Keratinocyte (primary cell): ENCODE measurements at regions not wholly inside any gene's neighbourhood (a gene's known extent, or its start where the extent isn't known, plus 50 kb on each side); places are given as distances from the start of the nearest gene placed in this dataset.

Experiments
- DNase-seq: peaks from one replicate; pipeline ENCODE4 v3.0.0-alpha.2; 2011; ENCODE audit warnings: low read depth, missing footprints, low spot score
- FAIRE-seq: peaks from 2 replicates; lab custom pipeline; 2011; peaks lifted over from hg19 to GRCh38; lab: Jason Lieb, UNC
- H2AFZ ChIP-seq: 2 replicates; pipeline ENCODE4 v1.6.0; 2012; ENCODE audit warnings: low read length, control low read depth, inconsistent platforms; ENCODE audit not compliant: control insufficient read depth
- H3K27ac ChIP-seq: 2 replicates; pipeline ENCODE4 v1.5.1; 2011; ENCODE audit warnings: low read length; ENCODE audit not compliant: control insufficient read depth, insufficient read depth
- H3K27me3 ChIP-seq: 3 replicates; pipeline ENCODE4 v1.6.0; 2011; ENCODE audit warnings: low read length; ENCODE audit not compliant: control insufficient read depth, insufficient read depth; ENCODE audit errors: extremely low read depth
- H3K36me3 ChIP-seq, 2 experiments: 2 replicates in 1 of 2; 3 replicates in 1 of 2; pipeline ENCODE4 v1.5.1; 2011; ENCODE audit warnings: low read length in 2 of 2, mild to moderate bottlenecking in 1 of 2; ENCODE audit not compliant: control insufficient read depth in 2 of 2, insufficient read depth in 2 of 2; ENCODE audit errors: extremely low read depth in 1 of 2
- H3K4me1 ChIP-seq: 3 replicates; pipeline ENCODE4 v1.5.1; 2011; ENCODE audit warnings: low read length; ENCODE audit not compliant: control insufficient read depth, insufficient read depth; ENCODE audit errors: extremely low read depth
- H3K4me2 ChIP-seq: 3 replicates; pipeline ENCODE4 v1.6.0; 2011; ENCODE audit warnings: low read depth, low read length; ENCODE audit not compliant: control insufficient read depth, insufficient read depth; ENCODE audit errors: extremely low read depth
- H3K4me3 ChIP-seq, 3 experiments: fragments of 200-600 bp in 1 of 3; sonication (generic) in 1 of 3; 2 replicates in 2 of 3; 3 replicates in 1 of 3; pipeline ENCODE4 v1.5.1; 2011 to 2016; ENCODE audit warnings: low read length in 3 of 3, mild to moderate bottlenecking in 3 of 3, control low read depth in 2 of 3, inconsistent platforms in 1 of 3, low read depth in 1 of 3, mixed read lengths in 1 of 3, mixed run types in 1 of 3, moderate library complexity in 1 of 3; ENCODE audit not compliant: control insufficient read depth in 2 of 3, insufficient read depth in 2 of 3; ENCODE audit errors: extremely low read depth in 1 of 3
- H3K79me2 ChIP-seq: 2 replicates; pipeline ENCODE4 v1.6.0; 2012; ENCODE audit warnings: low read length; ENCODE audit not compliant: control insufficient read depth, insufficient read depth
- H3K9ac ChIP-seq: 3 replicates; pipeline ENCODE4 v1.6.0; 2011; ENCODE audit warnings: low read length; ENCODE audit not compliant: control insufficient read depth, insufficient read depth; ENCODE audit errors: extremely low read depth
- H3K9me1 ChIP-seq: 3 replicates; pipeline ENCODE4 v1.6.0; 2011; ENCODE audit warnings: low read length; ENCODE audit not compliant: control insufficient read depth, insufficient read depth; ENCODE audit errors: extremely low read depth
- H3K9me3 ChIP-seq: 2 replicates; pipeline ENCODE4 v1.5.1; 2012; ENCODE audit warnings: low read depth, low read length; ENCODE audit not compliant: control insufficient read depth
- H4K20me1 ChIP-seq: 3 replicates; pipeline ENCODE4 v1.6.0; 2011; ENCODE audit warnings: low read length; ENCODE audit not compliant: control insufficient read depth, insufficient read depth; ENCODE audit errors: extremely low read depth
- CTCF ChIP-seq, 3 experiments: IDR thresholded peaks in 1 of 3; conservative IDR thresholded peaks in 1 of 3; optimal IDR thresholded peaks in 1 of 3; 2 replicates in 2 of 3; 3 replicates in 1 of 3; pipeline versions ENCODE3 to v1.5.1; 2011; ENCODE audit warnings: low read length in 3 of 3, mild to moderate bottlenecking in 3 of 3, moderate library complexity in 2 of 3, control low read depth in 1 of 3, inconsistent platforms in 1 of 3; ENCODE audit not compliant: insufficient read depth in 2 of 3; ENCODE audit errors: extremely low read depth in 1 of 3
- EZH2 ChIP-seq: IDR thresholded peaks from one replicate; pipeline ENCODE4 v1.6.1; 2012; ENCODE audit warnings: inconsistent platforms, mild to moderate bottlenecking, low read length, moderate library complexity
- dilution Hi-C: fragments of 300-500 bp; cut with MboI; formaldehyde crosslinking; loops from one replicate; pipeline ENCODE4 v1.7.0; 2020; ENCODE audit warnings: low sequenced_read_pairs; ENCODE audit not compliant: extremely low pct_ligation_motif_present

GRCh38 chr1:112788054-112788453 is 72.9 kb upstream of the PPM1J start:
- FAIRE-seq = no peak
- H3K9me1 ChIP-seq = no peaks in the 10 kb centered on the region
- no peaks in the 10 kb centered on the region for H3K9me3 ChIP-seq
- H4K20me1 ChIP-seq = no peaks in the 10 kb centered on the region
- no peak overlapping the region for H3K27ac ChIP-seq
- no peak overlapping the region for H3K4me3 ChIP-seq
- H3K36me3 ChIP-seq = no peaks in the 10 kb centered on the region
- no peak for DNase-seq
- peaks cover 2% of the 10 kb centered on the region for H3K4me1 ChIP-seq
- no peak overlapping the region for H2AFZ ChIP-seq
- TF ChIP-seq EZH2 (no peak), CTCF (optimal IDR thresholded peaks at IDR 0.05 in 1 of 3, IDR thresholded peaks at IDR 0.05 in 1 of 3, conservative IDR thresholded peaks at IDR 0.05 in 1 of 3; ENCODE audit: extremely low read depth in 1 of 3, insufficient read depth in 2 of 3, low read length in 3 of 3) (no peak)
- H3K9ac ChIP-seq = no peak overlapping the region
- no peak overlapping the region for H3K4me2 ChIP-seq
- dilution Hi-C loops = no loop called here
- H3K79me2 ChIP-seq = no peaks in the 10 kb centered on the region
- no peaks in the 10 kb centered on the region for H3K27me3 ChIP-seq

GRCh38 chr1:112783059-112783458 is 67.9 kb upstream of the PPM1J start:
- Histone ChIP-seq H2AFZ (no peak overlapping the region), H3K9me1 (no peaks in the 10 kb centered on the region), H3K36me3 (no peaks in the 10 kb centered on the region), H3K4me2 (no peak overlapping the region), H3K4me3 (no peak overlapping the region), H3K9me3 (no peaks in the 10 kb centered on the region), H3K4me1 (no peaks in the 10 kb centered on the region), H3K79me2 (no peaks in the 10 kb centered on the region), H3K9ac (no peak overlapping the region), H3K27me3 (no peaks in the 10 kb centered on the region), H4K20me1 (no peaks in the 10 kb centered on the region), H3K27ac (no peak overlapping the region)
- no peak for FAIRE-seq
- dilution Hi-C loops = loop anchor here (5.0 kb wide), 1 partner anchor 66 kb away; the partner anchor contains the start of gene PPM1J
- TF ChIP-seq EZH2 (no peak), CTCF (optimal IDR thresholded peaks at IDR 0.05 in 1 of 3, IDR thresholded peaks at IDR 0.05 in 1 of 3, conservative IDR thresholded peaks at IDR 0.05 in 1 of 3; ENCODE audit: extremely low read depth in 1 of 3, insufficient read depth in 2 of 3, low read length in 3 of 3) (no peak)
- DNase-seq = no peak
